Spleen (tissue), 7 donors: ENCODE measurements at regions not wholly inside any gene's neighbourhood (a gene's known extent, or its start where the extent isn't known, plus 50 kb on each side); places are given as distances from the start of the nearest gene placed in this dataset.

Source experiments
- CTCF ChIP-seq, 11 experiments: fragments of 200-600 bp in 7 of 11; fragments of 450-650 bp in 4 of 11; sonication (generic) in 4 of 11; IDR thresholded peaks in 8 of 11; conservative IDR thresholded peaks in 3 of 11; 1 replicate in 7 of 11; 2 replicates in 4 of 11; pipeline versions ENCODE4 v1.4.0 to v1.8.0; 2016 to 2021; ENCODE audit warnings: antibody characterized with exemption in 11 of 11, inconsistent platforms in 4 of 11, mild to moderate bottlenecking in 1 of 11
- POLR2A ChIP-seq, 3 donors: fragments of 450-650 bp; IDR thresholded peaks; one replicate each; pipeline ENCODE4 v1.5.1; 2017; ENCODE audit warnings: antibody characterized with exemption in 3 of 3, mild to moderate bottlenecking in 1 of 3
- POLR2AphosphoS5 ChIP-seq, 3 donors: sonication (generic); formaldehyde crosslinking; IDR thresholded peaks; one replicate each; pipeline ENCODE4 v1.5.1; 2017; ENCODE audit warnings: antibody characterized with exemption in 3 of 3
- donor health status: DM: no; HTN: no; CAD: no; lungs with moderate emphysema.
- donor health status: DM: no; HTN: no; CAD: no.
- donor health status: DM: no; HTN: no; CAD: no.

GRCh38 chr2:120491111-120491625, 145.2 kb downstream of the INHBB start:
- no peak for TF ChIP-seq CTCF (IDR thresholded peaks at IDR 0.05 in 8 of 11, conservative IDR thresholded peaks at IDR 0.05 in 3 of 11)
- no peak for TF ChIP-seq POLR2A (IDR thresholded peaks at IDR 0.05)
- no peak for TF ChIP-seq POLR2AphosphoS5 (IDR thresholded peaks at IDR 0.05)
